Right cardiac atrium (tissue), 5 donors: ENCODE measurements at regions not wholly inside any gene's neighbourhood (a gene's known extent, or its start where the extent isn't known, plus 50 kb on each side); places are given as distances from the start of the nearest gene placed in this dataset.

Experiments
- ATAC-seq, 2 donors: fragments of 200-7000 bp; cut with Tn5 transposase; one replicate each; pipeline versions ENCODE4 v1.8.0 to v1.9.1; 2020; ENCODE audit warnings: moderate library complexity in 2 of 2, mild to moderate bottlenecking in 1 of 2
- DNase-seq, 3 donors: peaks; one replicate each; pipeline ENCODE4 v3.0.0-alpha.2; 2020
- H3K27ac ChIP-seq: one replicate; pipeline ENCODE4 v1.5.1; 2013; ENCODE audit warnings: mild to moderate bottlenecking, low read length, control low read depth, moderate library complexity
- H3K27me3 ChIP-seq: one replicate; pipeline ENCODE4 v1.6.1; 2013; ENCODE audit not compliant: control insufficient read depth, insufficient read depth
- H3K4me1 ChIP-seq: one replicate; pipeline ENCODE4 v1.6.1; 2013; ENCODE audit warnings: low read length; ENCODE audit not compliant: control insufficient read depth, insufficient read depth
- H3K4me3 ChIP-seq: one replicate; pipeline ENCODE4 v1.5.1; 2013; ENCODE audit warnings: low read length, control low read depth
- H3K9me3 ChIP-seq: one replicate; pipeline ENCODE4 v1.6.1; 2013; ENCODE audit warnings: low read length; ENCODE audit not compliant: control insufficient read depth
- WGBS: extraction: QIAGEN DNeasy Blood & Tissue Kit; methylation state at CpG from one replicate; pipeline ENCODE4 v1.1.7; 2013; 5-methylcytosine and 5-hydroxymethylcytosine counted together
- intact Hi-C, 4 donors: fragments of 100-400 bp; cut with DNase I; formaldehyde crosslinking; loops; one replicate each; pipeline versions ENCODE4 v1.11.0 to v1.14.0; 2022 to 2023
- donor health status: healthy with polysubstance abuse.
- donor health status: DM: no; HTN: yes; CAD: no.
- donor health status: DM: no; HTN: no; CAD: no.
- donor health status: DM: no; HTN: yes; CAD: no; lungs with severe emphysema.
- donor health status: DM: yes; HTN: yes; CAD: no.

DNA sequence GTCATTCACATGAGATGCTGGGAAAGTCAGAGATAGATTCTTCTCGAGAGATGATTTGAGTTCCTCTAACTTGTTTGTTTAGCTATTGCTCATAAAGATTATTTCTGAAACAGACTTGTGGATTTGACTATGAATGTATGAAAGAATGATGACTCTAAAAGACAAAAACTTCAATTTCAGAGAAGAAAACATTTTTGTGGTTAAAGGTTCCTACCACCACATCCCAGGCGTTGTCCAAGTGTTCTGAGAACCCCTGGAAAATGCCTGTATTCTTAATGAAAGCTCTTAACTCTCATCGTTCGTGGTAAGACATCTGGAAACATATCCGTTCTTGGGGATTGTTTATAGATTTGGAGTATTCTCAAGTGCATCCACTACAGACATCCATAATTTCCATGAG, 228.7 kb downstream of the BARHL2 start:
- Histone ChIP-seq H3K27me3 (no peaks in the 10 kb centered on the region), H3K27ac (no peak overlapping the region), H3K9me3 (no peaks in the 10 kb centered on the region), H3K4me1 (no peaks in the 10 kb centered on the region), H3K4me3 (no peak overlapping the region)
- intact Hi-C loops: no loop called here
- no peak for DNase-seq
- ATAC-seq: no peak
- WGBS: 73% methylated on average over 5 of the region's 5 CpGs

DNA sequence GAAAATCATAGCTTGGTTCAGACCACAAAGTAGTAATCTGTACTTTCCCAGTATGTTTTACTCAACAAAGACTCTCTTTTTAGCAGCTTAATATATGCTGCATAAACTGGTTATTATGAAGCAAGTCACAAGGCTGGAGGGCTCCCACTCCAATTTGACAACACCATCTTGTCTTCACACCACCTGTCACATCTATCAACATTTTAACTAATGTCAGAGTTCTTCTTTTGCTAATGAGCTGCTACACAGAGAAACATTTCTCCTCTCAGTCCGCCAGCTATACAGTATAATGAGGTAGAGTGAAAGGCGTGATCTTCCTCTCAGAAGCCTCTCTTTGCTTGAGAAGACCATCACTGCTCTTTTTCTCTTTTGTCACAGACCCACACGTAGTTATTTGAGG, 230.1 kb downstream of the BARHL2 start:
- intact Hi-C loops: no loop called here
- ATAC-seq: no peak
- WGBS: 75% methylated on average over 3 of the region's 3 CpGs

DNA sequence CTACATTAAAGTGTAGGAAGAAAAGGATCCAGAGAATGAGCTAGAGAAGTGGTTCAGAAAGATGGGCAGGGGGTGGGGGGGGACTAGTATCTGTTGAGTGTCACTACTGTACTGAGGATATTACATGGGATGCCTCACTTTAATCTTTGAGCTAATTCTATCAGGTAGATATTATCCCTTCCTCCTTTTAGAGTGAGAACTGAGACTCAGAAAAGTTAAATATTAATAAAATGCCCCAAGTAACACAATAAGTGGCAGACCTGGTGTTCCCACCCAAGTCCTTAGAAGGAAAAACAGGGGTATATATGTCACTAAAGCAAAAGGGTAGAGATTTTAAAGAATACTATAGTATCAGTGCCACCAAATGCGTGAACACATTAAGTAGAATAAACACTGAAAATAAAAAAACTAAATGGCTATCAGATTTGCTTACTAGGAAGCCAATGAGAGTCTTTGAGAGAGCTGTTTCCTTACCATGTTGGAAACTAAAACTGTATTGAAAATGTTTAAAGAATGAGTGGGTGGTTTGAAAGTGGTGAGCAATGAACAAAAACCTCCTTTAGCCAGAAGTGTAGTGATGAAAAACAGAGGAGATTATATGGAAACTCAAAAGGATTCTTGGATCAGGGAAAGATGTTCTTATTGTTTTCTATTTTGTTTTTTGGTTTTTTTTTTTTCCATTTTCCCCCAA, 230.8 kb downstream of the BARHL2 start:
- ATAC-seq (no peak), DNase-seq (no peak)
- intact Hi-C loops: no loop called here
- no peak overlapping the region for H3K4me3 ChIP-seq
- H3K27me3 ChIP-seq: no peaks in the 10 kb centered on the region
- WGBS: 85% methylated on average over 1 of the region's 1 CpG
- no peaks in the 10 kb centered on the region for H3K4me1 ChIP-seq
- H3K27ac ChIP-seq: no peak overlapping the region
- no peaks in the 10 kb centered on the region for H3K9me3 ChIP-seq

More for the DNA sequence above, 230.1 kb downstream of the BARHL2 start:
- Histone ChIP-seq H3K4me1 (no peaks in the 10 kb centered on the region), H3K27ac (no peak overlapping the region), H3K9me3 (no peaks in the 10 kb centered on the region), H3K4me3 (no peak overlapping the region), H3K27me3 (no peaks in the 10 kb centered on the region)
- no peak for DNase-seq

DNA sequence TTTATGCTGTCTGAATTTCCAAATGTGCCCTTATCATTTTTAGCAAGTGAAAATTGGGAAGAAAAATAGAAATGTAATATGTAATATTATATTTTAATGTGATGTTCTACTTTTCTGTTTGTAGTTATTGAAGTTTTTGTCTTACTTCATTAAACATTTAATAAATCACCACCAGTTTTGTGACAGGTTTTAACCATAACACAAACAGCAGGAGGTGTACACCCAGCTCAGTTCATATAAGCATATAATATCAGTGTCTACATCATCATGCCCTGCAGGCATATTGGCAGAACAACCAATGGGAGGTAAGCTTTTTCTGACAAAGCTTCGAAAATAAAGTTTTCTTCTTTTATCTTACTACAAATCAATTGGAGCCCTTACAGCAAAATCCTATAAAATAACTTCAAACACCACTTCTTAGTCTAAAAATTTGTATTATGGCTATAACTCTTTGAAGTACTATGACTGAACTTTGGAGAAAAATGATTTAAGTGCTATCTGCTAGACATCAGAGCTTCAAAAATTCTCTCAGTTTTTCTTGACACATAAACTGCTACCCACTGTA, 236.7 kb downstream of the BARHL2 start:
- H3K4me3 ChIP-seq: no peak overlapping the region
- no peaks in the 10 kb centered on the region for H3K27me3 ChIP-seq
- no peak for ATAC-seq
- intact Hi-C loops: no loop called here
- no peaks in the 10 kb centered on the region for H3K9me3 ChIP-seq
- 54% methylated on average over 1 of the region's 1 CpG for WGBS
- no peaks in the 10 kb centered on the region for H3K4me1 ChIP-seq
- no peak for DNase-seq
- H3K27ac ChIP-seq: no peak overlapping the region

DNA sequence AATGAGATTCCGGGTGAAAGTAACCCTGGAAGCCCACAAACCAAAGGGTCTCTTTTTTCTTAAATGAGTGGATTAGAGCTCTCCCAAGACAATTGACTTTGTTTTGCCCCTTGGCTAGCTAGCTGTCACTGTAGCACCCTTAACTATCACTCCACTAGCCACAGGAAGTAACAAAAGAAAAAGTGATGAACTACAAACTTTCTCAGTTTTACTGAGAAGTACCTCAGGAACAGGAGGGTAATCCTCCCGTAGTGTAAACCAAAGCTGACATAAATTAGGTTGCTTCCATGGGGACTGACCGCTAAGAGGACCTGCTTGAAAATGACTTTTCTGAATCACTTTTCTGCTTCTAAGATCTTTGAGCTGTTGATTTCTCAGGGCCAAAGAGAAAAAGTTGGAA, 240.1 kb downstream of the BARHL2 start:
- Histone ChIP-seq H3K4me3 (no peak overlapping the region), H3K27me3 (no peaks in the 10 kb centered on the region), H3K4me1 (no peaks in the 10 kb centered on the region), H3K9me3 (no peaks in the 10 kb centered on the region), H3K27ac (no peak overlapping the region)
- intact Hi-C loops: no loop called here
- no peak for ATAC-seq
- no peak for DNase-seq
- WGBS: 84% methylated on average over 3 of the region's 3 CpGs

DNA sequence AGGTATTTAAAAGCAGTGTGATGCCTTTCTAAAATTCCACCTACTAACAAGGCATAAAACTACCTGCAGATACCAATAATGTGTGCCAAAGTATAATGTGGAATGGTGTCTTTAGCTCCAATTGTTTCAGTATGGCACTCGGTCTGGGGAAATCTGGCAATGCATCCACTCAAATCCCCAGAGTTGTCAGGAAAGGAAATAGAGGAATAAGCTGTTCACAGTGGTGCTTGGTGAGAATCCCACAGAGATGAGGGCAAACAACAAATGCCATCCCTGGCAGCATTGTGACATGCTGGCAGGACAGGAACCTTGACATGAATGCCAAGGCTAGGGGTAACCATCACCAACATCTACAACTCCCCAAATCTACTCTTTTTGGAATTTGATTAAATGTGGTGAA, 240.7 kb downstream of the BARHL2 start:
- Histone ChIP-seq H3K4me1 (no peaks in the 10 kb centered on the region), H3K4me3 (no peak overlapping the region), H3K9me3 (no peaks in the 10 kb centered on the region), H3K27ac (no peak overlapping the region), H3K27me3 (no peaks in the 10 kb centered on the region)
- no peak for ATAC-seq
- 52% methylated on average over 1 of the region's 1 CpG for WGBS
- no peak for DNase-seq
- intact Hi-C loops: no loop called here

DNA sequence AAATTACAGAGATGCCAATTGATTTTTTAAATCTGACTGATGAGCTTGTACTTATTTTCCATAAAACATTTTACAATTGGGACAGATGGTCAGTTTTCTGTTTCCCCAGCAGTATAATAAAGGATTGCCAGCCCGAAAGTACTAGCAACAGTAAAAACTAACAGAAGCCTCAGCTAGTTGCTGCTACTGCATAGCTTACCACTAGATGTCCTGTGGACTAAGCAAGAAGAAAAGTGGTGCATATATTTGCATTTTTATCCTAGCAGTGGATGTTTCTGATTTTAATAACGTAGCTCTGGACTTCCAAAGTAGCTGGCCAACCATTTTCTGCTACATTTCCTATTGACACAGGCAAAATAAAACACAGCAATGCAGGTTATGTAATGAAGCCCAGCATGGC, 241.5 kb downstream of the BARHL2 start:
- Histone ChIP-seq H3K4me1 (no peaks in the 10 kb centered on the region), H3K9me3 (no peaks in the 10 kb centered on the region), H3K27ac (no peak overlapping the region), H3K4me3 (no peak overlapping the region), H3K27me3 (no peaks in the 10 kb centered on the region)
- ATAC-seq (no peak), DNase-seq (no peak)
- 33% methylated on average over 2 of the region's 2 CpGs for WGBS
- intact Hi-C loops: no loop called here

DNA sequence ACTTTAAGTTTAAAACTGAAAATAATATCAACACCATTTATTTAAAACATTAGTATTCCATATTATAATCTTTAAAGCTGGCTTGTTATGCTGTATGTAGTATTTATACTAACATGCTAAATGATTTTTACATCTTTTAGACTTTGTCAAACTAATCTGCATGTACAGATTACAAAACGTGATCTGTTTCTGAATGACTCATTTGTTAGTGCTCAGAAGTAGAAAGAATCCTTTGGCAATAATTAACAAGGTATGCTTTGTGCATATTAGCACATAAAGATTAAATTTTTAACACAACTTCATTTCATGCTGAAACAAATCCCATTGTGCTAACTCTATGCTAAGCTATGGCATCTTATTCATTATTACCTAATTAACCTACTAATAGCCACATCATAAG, 242.4 kb downstream of the BARHL2 start:
- ATAC-seq: no peak
- no peak overlapping the region for H3K4me3 ChIP-seq
- no peaks in the 10 kb centered on the region for H3K9me3 ChIP-seq
- intact Hi-C loops: no loop called here
- H3K27me3 ChIP-seq: no peaks in the 10 kb centered on the region
- no peak for DNase-seq
- no peaks in the 10 kb centered on the region for H3K4me1 ChIP-seq
- H3K27ac ChIP-seq: no peak overlapping the region
- 26% methylated on average over 1 of the region's 1 CpG for whole genome bisulfite sequencing

DNA sequence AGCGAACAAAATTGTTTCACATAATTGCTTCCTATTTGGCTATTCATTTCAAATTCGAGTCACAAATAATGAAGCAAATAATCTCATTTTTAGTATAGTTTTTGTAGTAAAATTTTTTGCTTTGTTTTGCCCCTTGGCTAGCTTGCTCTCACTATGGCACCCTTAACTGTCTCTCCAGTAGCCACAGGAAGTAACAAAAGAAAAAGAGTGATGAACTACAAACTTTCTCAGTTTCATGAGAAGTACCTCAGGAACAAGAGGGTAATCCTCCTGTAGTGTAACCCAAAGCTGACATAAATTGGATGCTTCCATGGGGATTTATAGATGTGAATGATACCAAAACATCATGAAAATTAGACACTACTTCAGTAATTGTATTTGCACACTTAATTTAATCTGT, 242.9 kb downstream of the BARHL2 start:
- H3K4me3 ChIP-seq: no peak overlapping the region
- H3K9me3 ChIP-seq: no peaks in the 10 kb centered on the region
- DNase-seq (no peak), ATAC-seq (no peak)
- no peaks in the 10 kb centered on the region for H3K4me1 ChIP-seq
- WGBS: 60% methylated on average over 2 of the region's 2 CpGs
- H3K27ac ChIP-seq: no peak overlapping the region
- intact Hi-C loops: no loop called here
- H3K27me3 ChIP-seq: no peaks in the 10 kb centered on the region

DNA sequence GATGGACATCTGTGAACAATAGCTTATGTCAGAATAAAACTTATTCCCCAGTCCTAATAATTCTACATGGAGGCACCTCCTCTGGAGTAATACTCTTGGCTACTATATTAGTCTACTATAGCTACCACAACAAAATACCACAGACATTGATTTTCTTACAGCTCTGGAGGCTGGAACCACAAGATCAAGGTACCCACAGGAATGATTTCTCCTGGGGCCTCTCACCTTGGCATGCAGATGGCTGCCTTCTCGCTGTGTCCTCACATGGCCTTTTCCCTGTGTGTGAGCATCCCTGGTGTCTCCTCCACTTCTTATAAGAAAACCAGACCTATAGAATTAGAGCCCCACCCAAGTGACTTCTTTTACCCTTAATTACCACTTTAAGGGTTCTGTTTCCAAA, 244.3 kb downstream of the BARHL2 start:
- no peak overlapping the region for H3K27ac ChIP-seq
- H3K4me3 ChIP-seq: no peak overlapping the region
- H3K9me3 ChIP-seq: no peaks in the 10 kb centered on the region
- intact Hi-C loops: no loop called here
- no peak for ATAC-seq
- no peaks in the 10 kb centered on the region for H3K4me1 ChIP-seq
- WGBS: 100% methylated on average over 1 of the region's 1 CpG
- DNase-seq: no peak
- H3K27me3 ChIP-seq: no peaks in the 10 kb centered on the region

DNA sequence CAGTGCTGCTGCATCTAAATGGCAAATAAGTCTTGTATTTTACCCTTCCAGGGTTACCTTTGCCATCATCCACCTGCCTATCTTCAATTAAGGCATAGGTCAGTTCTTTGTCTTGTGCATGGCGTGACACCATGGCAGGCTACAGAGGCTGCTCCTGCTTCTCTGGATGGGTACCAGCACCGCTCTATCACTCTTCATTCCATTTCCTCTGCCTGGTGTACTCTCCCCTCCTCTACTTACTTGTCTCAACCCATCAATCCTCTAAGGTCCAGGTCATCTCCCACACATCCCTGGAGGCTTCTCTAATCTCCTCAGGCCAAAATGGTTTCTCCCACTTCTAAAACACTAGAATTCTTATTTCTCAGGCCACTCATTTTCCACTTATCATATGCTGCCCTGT, 257.5 kb downstream of the BARHL2 start:
- H3K27ac ChIP-seq: no peak overlapping the region
- DNase-seq: no peak
- intact Hi-C loops: no loop called here
- H3K4me3 ChIP-seq: no peak overlapping the region
- H3K9me3 ChIP-seq: no peaks in the 10 kb centered on the region
- ATAC-seq: no peak
- H3K27me3 ChIP-seq: no peaks in the 10 kb centered on the region
- H3K4me1 ChIP-seq: no peaks in the 10 kb centered on the region
- 91% methylated on average over 2 of the region's 2 CpGs for WGBS

DNA sequence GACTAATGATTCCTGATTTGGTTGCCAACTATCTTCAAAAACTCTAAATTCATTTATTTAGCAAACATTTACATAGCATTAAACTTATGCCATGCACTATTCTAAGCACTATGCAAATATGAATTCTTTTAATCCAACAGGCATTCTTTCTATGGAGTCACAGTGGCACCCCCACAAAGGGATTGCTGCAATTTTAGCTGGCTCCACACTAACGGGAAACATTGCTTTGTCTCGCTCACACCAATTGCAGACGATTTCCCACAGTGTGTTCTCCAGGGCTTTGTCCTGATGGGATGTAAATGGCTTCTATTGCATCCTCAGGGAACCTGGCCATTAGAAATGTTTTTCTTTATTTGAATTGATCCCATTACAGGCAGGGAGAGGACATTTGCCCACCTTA, 259.1 kb downstream of the BARHL2 start:
- Histone ChIP-seq H3K9me3 (no peaks in the 10 kb centered on the region), H3K4me3 (no peak overlapping the region), H3K27ac (no peak overlapping the region), H3K4me1 (no peaks in the 10 kb centered on the region), H3K27me3 (no peaks in the 10 kb centered on the region)
- ATAC-seq (no peak), DNase-seq (no peak)
- WGBS: 68% methylated on average over 3 of the region's 3 CpGs
- intact Hi-C loops: no loop called here
